ENCODE measurements at regions not wholly inside any gene's neighbourhood (a gene's known extent, or its start where the extent isn't known, plus 50 kb on each side); places are given as distances from the start of the nearest gene placed in this dataset.
A peak's percentile ranks its signal among the peaks of the same experiment; 100 is the strongest.

- TF ChIP-seq TEAD4 (IDR thresholded peaks at IDR 0.05) (peak; percentile 63), RAD21 (IDR thresholded peaks at IDR 0.05; ENCODE audit: low read depth) (no peak)
Observed at GRCh38 chrX:26952213-26952612, 510.9 kb downstream of the PPP4R3C start.

Data from Ishikawa (cell line).